SU-DHL-6 (cell line): ENCODE measurements at regions not wholly inside any gene's neighbourhood (a gene's known extent, or its start where the extent isn't known, plus 50 kb on each side); places are given as distances from the start of the nearest gene placed in this dataset.

Source experiments
- CTCF ChIP-seq: fragments of 200-600 bp; sonication (generic); IDR thresholded peaks from one replicate; pipeline ENCODE4 v1.5.1; 2017; ENCODE audit warnings: antibody characterized with exemption, mild to moderate bottlenecking, low read length, moderate library complexity; ENCODE audit not compliant: insufficient read depth, poor library complexity, severe bottlenecking
- EZH2phosphoT487 ChIP-seq: fragments of 200-600 bp; sonication (generic), shearing (Covaris generic); conservative IDR thresholded peaks from 2 replicates; pipeline ENCODE4 v1.6.1; 2018; ENCODE audit warnings: mild to moderate bottlenecking, antibody characterized with exemption, low read length, moderate library complexity, mixed read lengths

- TF ChIP-seq CTCF (no peak), EZH2phosphoT487 (no peak)
Measured at GRCh38 chr4:30904215-30904555, 184.0 kb downstream of the PCDH7 start.
